ENCODE measurements at regions not wholly inside any gene's neighbourhood (a gene's known extent, or its start where the extent isn't known, plus 50 kb on each side); places are given as distances from the start of the nearest gene placed in this dataset.

GRCh38 chr9:26754509-26755164 lies 138.0 kb downstream of the CAAP1 start:
- DNase-seq (no peak), ATAC-seq (ENCODE audit: low read depth in 2 of 2) (no peak)
- Mint-ChIP-seq H3K27me3 (peaks cover 0 to 8% (median 6%) of the 10 kb centered on the region in 3 donors), H3K27ac (no peak overlapping the region), H3K4me3 (no peak overlapping the region), H3K36me3 (no peaks in the 10 kb centered on the region), H3K9me3 (no peaks in the 10 kb centered on the region), H3K4me1 (no peaks in the 10 kb centered on the region)

- ATAC-seq (ENCODE audit: low read depth in 2 of 2) (no peak), DNase-seq (no peak)
- no peak overlapping the region for H3K4me3 Mint-ChIP-seq
- H3K4me1 Mint-ChIP-seq = no peaks in the 10 kb centered on the region
- peaks cover 0 to 8% (median 6%) of the 10 kb centered on the region in 3 donors for H3K27me3 Mint-ChIP-seq
- no peaks in the 10 kb centered on the region for H3K36me3 Mint-ChIP-seq
- no peak overlapping the region for H3K27ac Mint-ChIP-seq
- no peaks in the 10 kb centered on the region for H3K9me3 Mint-ChIP-seq
Measured at GRCh38 chr9:26753971-26754370, 138.6 kb downstream of the CAAP1 start.

GRCh38 chr9:26750162-26750561 lies 142.4 kb downstream of the CAAP1 start:
- no peak for ATAC-seq (ENCODE audit: low read depth in 2 of 2)
- Mint-ChIP-seq H3K27ac (peak overlapping the region in 1 of 6 donors; percentile 27), H3K4me1 (no peaks in the 10 kb centered on the region), H3K27me3 (no peaks in the 10 kb centered on the region), H3K36me3 (no peaks in the 10 kb centered on the region), H3K9me3 (no peaks in the 10 kb centered on the region), H3K4me3 (no peak overlapping the region)
- no peak for DNase-seq

GRCh38 chr9:26748449-26749058 lies 144.0 kb downstream of the CAAP1 start:
- DNase-seq = no peak
- no peak overlapping the region for H3K4me3 Mint-ChIP-seq
- peak overlapping the region in 1 of 6 donors; percentile 6 for H3K27ac Mint-ChIP-seq
- no peaks in the 10 kb centered on the region for H3K9me3 Mint-ChIP-seq
- no peaks in the 10 kb centered on the region for H3K27me3 Mint-ChIP-seq
- no peaks in the 10 kb centered on the region for H3K4me1 Mint-ChIP-seq
- no peaks in the 10 kb centered on the region for H3K36me3 Mint-ChIP-seq
- no peak for ATAC-seq (ENCODE audit: low read depth in 2 of 2)

GRCh38 chr9:26747611-26748010 lies 145.0 kb downstream of the CAAP1 start:
- Mint-ChIP-seq H3K36me3 (no peaks in the 10 kb centered on the region), H3K9me3 (no peaks in the 10 kb centered on the region), H3K4me3 (no peak overlapping the region), H3K27ac (no peak overlapping the region), H3K4me1 (no peaks in the 10 kb centered on the region), H3K27me3 (peaks cover 0 to 4% (median 2%) of the 10 kb centered on the region in 3 donors)
- DNase-seq (no peak), ATAC-seq (ENCODE audit: low read depth in 2 of 2) (no peak)

GRCh38 chr9:26746357-26747072 lies 146.1 kb downstream of the CAAP1 start:
- H3K36me3 Mint-ChIP-seq = no peaks in the 10 kb centered on the region

GRCh38 chr9:26745111-26745510 lies 147.5 kb downstream of the CAAP1 start:
- peaks cover under 1 to 6% (median 4%) of the 10 kb centered on the region in 3 donors for H3K27me3 Mint-ChIP-seq
- no peak overlapping the region for H3K4me3 Mint-ChIP-seq
- DNase-seq (no peak), ATAC-seq (ENCODE audit: low read depth in 2 of 2) (no peak)
- H3K4me1 Mint-ChIP-seq = no peaks in the 10 kb centered on the region
- no peak overlapping the region for H3K27ac Mint-ChIP-seq
- H3K36me3 Mint-ChIP-seq = no peaks in the 10 kb centered on the region
- H3K9me3 Mint-ChIP-seq = peaks cover 0 to 4% (median 0%) of the 10 kb centered on the region in 7 donors

More at GRCh38 chr9:26746357-26747072, 146.1 kb downstream of the CAAP1 start:
- H3K4me3 Mint-ChIP-seq = no peak overlapping the region
- H3K27me3 Mint-ChIP-seq = peaks cover 0 to 6% (median 4%) of the 10 kb centered on the region in 3 donors
- no peaks in the 10 kb centered on the region for H3K9me3 Mint-ChIP-seq
- DNase-seq = no peak
- no peak for ATAC-seq (ENCODE audit: low read depth in 2 of 2)
- H3K4me1 Mint-ChIP-seq = no peaks in the 10 kb centered on the region
- no peak overlapping the region for H3K27ac Mint-ChIP-seq

GRCh38 chr9:26744191-26744965 lies 148.2 kb downstream of the CAAP1 start:
- peaks cover 3 to 11% (median 5%) of the 10 kb centered on the region in 7 donors for H3K9me3 Mint-ChIP-seq
- ATAC-seq (ENCODE audit: low read depth in 2 of 2) (no peak), DNase-seq (peak; percentile 5)
- H3K36me3 Mint-ChIP-seq = peaks cover 0 to 7% of the 10 kb centered on the region in 2 donors
- no peak overlapping the region for H3K4me3 Mint-ChIP-seq
- no peaks in the 10 kb centered on the region for H3K4me1 Mint-ChIP-seq
- peaks cover 4 to 8% (median 6%) of the 10 kb centered on the region in 3 donors for H3K27me3 Mint-ChIP-seq
- no peak overlapping the region for H3K27ac Mint-ChIP-seq

GRCh38 chr9:26742828-26743476 lies 149.7 kb downstream of the CAAP1 start:
- peaks cover 0 to 8% of the 10 kb centered on the region in 2 donors for H3K36me3 Mint-ChIP-seq
- H3K27me3 Mint-ChIP-seq = peaks cover 4 to 8% (median 6%) of the 10 kb centered on the region in 3 donors

GRCh38 chr9:26735160-26735559 lies 157.4 kb downstream of the CAAP1 start:
- no peak overlapping the region for H3K4me3 Mint-ChIP-seq
- H3K36me3 Mint-ChIP-seq = peaks cover 0 to 8% of the 10 kb centered on the region in 2 donors
- peaks cover 12 to 61% (median 47%) of the 10 kb centered on the region in 7 donors for H3K9me3 Mint-ChIP-seq
- H3K4me1 Mint-ChIP-seq = no peaks in the 10 kb centered on the region
- ATAC-seq (ENCODE audit: low read depth in 2 of 2) = no peak
- no peak overlapping the region for H3K27ac Mint-ChIP-seq
- no peak for DNase-seq
- H3K27me3 Mint-ChIP-seq = peaks cover 8 to 19% (median 12%) of the 10 kb centered on the region in 3 donors

More at GRCh38 chr9:26742828-26743476, 149.7 kb downstream of the CAAP1 start:
- peak overlapping the region in 1 of 6 donors; percentile 69 for H3K27ac Mint-ChIP-seq
- H3K9me3 Mint-ChIP-seq = peaks cover 5 to 26% (median 17%) of the 10 kb centered on the region in 7 donors
- no peak overlapping the region for H3K4me3 Mint-ChIP-seq
- ATAC-seq (ENCODE audit: low read depth in 2 of 2) (no peak), DNase-seq (no peak)
- H3K4me1 Mint-ChIP-seq = no peaks in the 10 kb centered on the region

- no peak for ATAC-seq (ENCODE audit: low read depth in 2 of 2)
- no peak overlapping the region for H3K27ac Mint-ChIP-seq
- no peaks in the 10 kb centered on the region for H3K36me3 Mint-ChIP-seq
- H3K4me3 Mint-ChIP-seq = no peak overlapping the region
- peaks cover 0 to 12% (median 2%) of the 10 kb centered on the region in 3 donors for H3K27me3 Mint-ChIP-seq
- peaks cover 2 to 26% (median 14%) of the 10 kb centered on the region in 7 donors for H3K9me3 Mint-ChIP-seq
- no peak for DNase-seq
- H3K4me1 Mint-ChIP-seq = no peaks in the 10 kb centered on the region
Measured at GRCh38 chr9:26729187-26729586, 163.4 kb downstream of the CAAP1 start.

GRCh38 chr9:26727471-26727870 lies 165.1 kb downstream of the CAAP1 start:
- peaks cover 0 to 14% (median 9%) of the 10 kb centered on the region in 7 donors for H3K9me3 Mint-ChIP-seq
- H3K4me3 Mint-ChIP-seq = no peak overlapping the region
- ATAC-seq (ENCODE audit: low read depth in 2 of 2) (no peak), DNase-seq (no peak)
- H3K27me3 Mint-ChIP-seq = peaks cover 0 to 6% (median 3%) of the 10 kb centered on the region in 3 donors
- H3K27ac Mint-ChIP-seq = no peak overlapping the region
- no peaks in the 10 kb centered on the region for H3K36me3 Mint-ChIP-seq
- H3K4me1 Mint-ChIP-seq = no peaks in the 10 kb centered on the region

- Mint-ChIP-seq H3K4me1 (no peaks in the 10 kb centered on the region), H3K4me3 (no peak overlapping the region), H3K27ac (no peak overlapping the region), H3K36me3 (no peaks in the 10 kb centered on the region), H3K9me3 (peaks cover 0 to 5% (median 3%) of the 10 kb centered on the region in 7 donors), H3K27me3 (peaks cover 0 to 16% (median 0%) of the 10 kb centered on the region in 3 donors)
- ATAC-seq (ENCODE audit: low read depth in 2 of 2) (no peak), DNase-seq (no peak)
Measured at GRCh38 chr9:26725573-26725972, 167.0 kb downstream of the CAAP1 start.
